DMS 273 (cell line): ENCODE measurements at regions not wholly inside any gene's neighbourhood (a gene's known extent, or its start where the extent isn't known, plus 50 kb on each side); places are given as distances from the start of the nearest gene placed in this dataset.
A peak's percentile ranks its signal among the peaks of the same experiment; 100 is the strongest.

Experiments
- DNase-seq: peaks from one replicate; lab custom pipeline; 2025; ENCODE audit not compliant: unreplicated experiment; lab: John Stamatoyannopoulos, UW

- DNase-seq, result no peak
These were observed 1539.2 kb upstream of the PIK3C3 start for GRCh38 chr18:40415821-40416220.

GRCh38 chr18:40415176-40415791, 1539.8 kb upstream of the PIK3C3 start:
- DNase-seq, result no peak

GRCh38 chr18:40414155-40414754, 1540.8 kb upstream of the PIK3C3 start:
- DNase-seq, result peak; percentile 19

GRCh38 chr18:40413160-40413559, 1541.9 kb upstream of the PIK3C3 start:
- peak; percentile 70 for DNase-seq

GRCh38 chr18:40412410-40412809, 1542.6 kb upstream of the PIK3C3 start:
- no peak for DNase-seq

- no peak for DNase-seq
These were observed 1547.1 kb upstream of the PIK3C3 start for GRCh38 chr18:40407909-40408308.

- no peak for DNase-seq
These were observed 1550.8 kb upstream of the PIK3C3 start for GRCh38 chr18:40404284-40404683.

- DNase-seq, result no peak
These were observed 1553.0 kb upstream of the PIK3C3 start for GRCh38 chr18:40402052-40402451.

- DNase-seq, result no peak
These were observed 1566.9 kb upstream of the PIK3C3 start for GRCh38 chr18:40388121-40388520.

- no peak for DNase-seq
These were observed 1567.8 kb upstream of the PIK3C3 start for GRCh38 chr18:40387130-40387787.

- no peak for DNase-seq
These were observed 1572.8 kb upstream of the PIK3C3 start for GRCh38 chr18:40382197-40382596.

GRCh38 chr18:40380686-40381439, 1574.2 kb upstream of the PIK3C3 start:
- no peak for DNase-seq

- no peak for DNase-seq
These were observed 1579.2 kb upstream of the PIK3C3 start for GRCh38 chr18:40375837-40376236.

GRCh38 chr18:40371673-40372072, 1583.4 kb upstream of the PIK3C3 start:
- no peak for DNase-seq

- no peak for DNase-seq
These were observed 1587.5 kb upstream of the PIK3C3 start for GRCh38 chr18:40367576-40367975.

GRCh38 chr18:40366521-40366920, 1588.5 kb upstream of the PIK3C3 start:
- DNase-seq, result no peak

- DNase-seq, result no peak
These were observed 1589.5 kb upstream of the PIK3C3 start for GRCh38 chr18:40365526-40365925.

- DNase-seq, result no peak
These were observed 1594.5 kb upstream of the PIK3C3 start for GRCh38 chr18:40360558-40360957.

GRCh38 chr18:40357536-40357935, 1597.5 kb upstream of the PIK3C3 start:
- no peak for DNase-seq

GRCh38 chr18:40356168-40356567, 1598.9 kb upstream of the PIK3C3 start:
- DNase-seq, result no peak

- DNase-seq, result no peak
These were observed 1599.3 kb upstream of the PIK3C3 start for GRCh38 chr18:40355726-40356125.

GRCh38 chr18:40348196-40348595, 1606.8 kb upstream of the PIK3C3 start:
- DNase-seq, result no peak
